ENCODE measurements at regions not wholly inside any gene's neighbourhood (a gene's known extent, or its start where the extent isn't known, plus 50 kb on each side); places are given as distances from the start of the nearest gene placed in this dataset.

- H3K27me3 ChIP-seq (replicated peaks in 2 of 5; ENCODE audit: control insufficient read depth in 4 of 5, insufficient read depth in 5 of 5, low read length in 4 of 5): no peaks in the 10 kb centered on the region
- H3K9me3 ChIP-seq (ENCODE audit: control extremely low read depth in 1 of 5, control insufficient read depth in 4 of 5, insufficient read depth in 2 of 5, low read depth in 1 of 5, low read length in 4 of 5): no peaks in the 10 kb centered on the region
- no peak for DNase-seq
- ChIA-PET POLR2A (no interaction called here), CTCF (interaction anchor here (1.6 kb wide), 1 partner anchor 8 kb away, joined by 3 read pairs; no protein-coding TSS in a partner anchor)
- no peak overlapping the region for H3K4me3 ChIP-seq (ENCODE audit: control insufficient read depth in 1 of 7, extremely low read depth in 1 of 7, insufficient read depth in 4 of 7, low read depth in 2 of 7, low read length in 6 of 7)
- no peak overlapping the region for H3K27ac ChIP-seq (ENCODE audit: insufficient read depth in 1 of 2, low read depth in 1 of 2, low read length in 2 of 2, poor library complexity in 1 of 2, severe bottlenecking in 2 of 2)
- WGBS (ENCODE audit: insufficient coverage): 100% methylated on average over 1 of the region's 3 CpGs
- H3K4me1 ChIP-seq (ENCODE audit: control extremely low read depth in 1 of 4, control insufficient read depth in 4 of 4, insufficient read depth in 4 of 4, low read length in 3 of 4): peaks cover 0 to 8% (median 1%) of the 10 kb centered on the region in 4 experiments
- H3K36me3 ChIP-seq (ENCODE audit: control insufficient read depth in 4 of 4, insufficient read depth in 4 of 4, low read length in 3 of 4): no peaks in the 10 kb centered on the region
Observed at GRCh38 chr7:77474756-77475155, 58.6 kb upstream of the GSAP start.

GRCh38 chr7:77473229-77474005 lies 57.3 kb upstream of the GSAP start:
- 91% methylated on average over 4 of the region's 8 CpGs for WGBS (ENCODE audit: insufficient coverage)

GRCh38 chr7:77469927-77470326 lies 53.8 kb upstream of the GSAP start:
- no peak overlapping the region for H3K27ac ChIP-seq (ENCODE audit: insufficient read depth in 1 of 2, low read depth in 1 of 2, low read length in 2 of 2, poor library complexity in 1 of 2, severe bottlenecking in 2 of 2)
- H3K4me1 ChIP-seq (ENCODE audit: control extremely low read depth in 1 of 4, control insufficient read depth in 4 of 4, insufficient read depth in 4 of 4, low read length in 3 of 4): peaks cover 0 to 13% (median under 1%) of the 10 kb centered on the region in 4 experiments
- CTCF ChIA-PET: no interaction called here
- H3K36me3 ChIP-seq (ENCODE audit: control insufficient read depth in 4 of 4, insufficient read depth in 4 of 4, low read length in 3 of 4): no peaks in the 10 kb centered on the region
- POLR2A ChIA-PET: no interaction called here
- no peak overlapping the region for H3K4me3 ChIP-seq (ENCODE audit: control insufficient read depth in 1 of 7, extremely low read depth in 1 of 7, insufficient read depth in 4 of 7, low read depth in 2 of 7, low read length in 6 of 7)
- WGBS (ENCODE audit: insufficient coverage): no CpG with 5 or more reads among the region's 1 CpG
- H3K9me3 ChIP-seq (ENCODE audit: control extremely low read depth in 1 of 5, control insufficient read depth in 4 of 5, insufficient read depth in 2 of 5, low read depth in 1 of 5, low read length in 4 of 5): peaks cover 0 to 6% (median 0%) of the 10 kb centered on the region in 5 experiments
- H3K27me3 ChIP-seq (replicated peaks in 2 of 5; ENCODE audit: control insufficient read depth in 4 of 5, insufficient read depth in 5 of 5, low read length in 4 of 5): no peaks in the 10 kb centered on the region
- no peak for DNase-seq

More at GRCh38 chr7:77473229-77474005, 57.3 kb upstream of the GSAP start:
- ChIA-PET POLR2A (no interaction called here), CTCF (no interaction called here)
- Histone ChIP-seq H3K27ac (ENCODE audit: insufficient read depth in 1 of 2, low read depth in 1 of 2, low read length in 2 of 2, poor library complexity in 1 of 2, severe bottlenecking in 2 of 2) (no peak overlapping the region), H3K4me1 (ENCODE audit: control extremely low read depth in 1 of 4, control insufficient read depth in 4 of 4, insufficient read depth in 4 of 4, low read length in 3 of 4) (peaks cover 0 to 8% (median 1%) of the 10 kb centered on the region in 4 experiments), H3K4me3 (ENCODE audit: control insufficient read depth in 1 of 7, extremely low read depth in 1 of 7, insufficient read depth in 4 of 7, low read depth in 2 of 7, low read length in 6 of 7) (no peak overlapping the region), H3K36me3 (ENCODE audit: control insufficient read depth in 4 of 4, insufficient read depth in 4 of 4, low read length in 3 of 4) (no peaks in the 10 kb centered on the region), H3K27me3 (replicated peaks in 2 of 5; ENCODE audit: control insufficient read depth in 4 of 5, insufficient read depth in 5 of 5, low read length in 4 of 5) (no peaks in the 10 kb centered on the region), H3K9me3 (ENCODE audit: control extremely low read depth in 1 of 5, control insufficient read depth in 4 of 5, insufficient read depth in 2 of 5, low read depth in 1 of 5, low read length in 4 of 5) (peaks cover 0 to 6% (median 0%) of the 10 kb centered on the region in 5 experiments)
- peak in 1 of 3 donors; percentile 11 for DNase-seq

- no peak for DNase-seq
- 87% methylated on average over 3 of the region's 3 CpGs for WGBS (ENCODE audit: insufficient coverage)
- POLR2A ChIA-PET: no interaction called here
- H3K27me3 ChIP-seq (replicated peaks in 2 of 5; ENCODE audit: control insufficient read depth in 4 of 5, insufficient read depth in 5 of 5, low read length in 4 of 5): no peaks in the 10 kb centered on the region
- peaks cover 0 to 6% (median 0%) of the 10 kb centered on the region in 5 experiments for H3K9me3 ChIP-seq (ENCODE audit: control extremely low read depth in 1 of 5, control insufficient read depth in 4 of 5, insufficient read depth in 2 of 5, low read depth in 1 of 5, low read length in 4 of 5)
- H3K36me3 ChIP-seq (ENCODE audit: control insufficient read depth in 4 of 4, insufficient read depth in 4 of 4, low read length in 3 of 4): no peaks in the 10 kb centered on the region
- H3K27ac ChIP-seq (ENCODE audit: insufficient read depth in 1 of 2, low read depth in 1 of 2, low read length in 2 of 2, poor library complexity in 1 of 2, severe bottlenecking in 2 of 2): no peak overlapping the region
- CTCF ChIA-PET: interaction anchor here (1.1 kb wide), 1 partner anchor 8 kb away, joined by 3 read pairs; no protein-coding TSS in a partner anchor
- H3K4me1 ChIP-seq (ENCODE audit: control extremely low read depth in 1 of 4, control insufficient read depth in 4 of 4, insufficient read depth in 4 of 4, low read length in 3 of 4): peaks cover 0 to 10% (median 0%) of the 10 kb centered on the region in 4 experiments
- H3K4me3 ChIP-seq (ENCODE audit: control insufficient read depth in 1 of 7, extremely low read depth in 1 of 7, insufficient read depth in 4 of 7, low read depth in 2 of 7, low read length in 6 of 7): no peak overlapping the region
Observed at GRCh38 chr7:77467408-77467807, 51.3 kb upstream of the GSAP start.

GRCh38 chr7:77466450-77466849 lies 50.3 kb upstream of the GSAP start:
- H3K9me3 ChIP-seq (ENCODE audit: control extremely low read depth in 1 of 5, control insufficient read depth in 4 of 5, insufficient read depth in 2 of 5, low read depth in 1 of 5, low read length in 4 of 5): peaks cover 0 to 6% (median 0%) of the 10 kb centered on the region in 5 experiments
- CTCF ChIA-PET: interaction anchor here (1.1 kb wide), 1 partner anchor 9 kb away, joined by 3 read pairs; no protein-coding TSS in a partner anchor
- H3K27me3 ChIP-seq (replicated peaks in 2 of 5; ENCODE audit: control insufficient read depth in 4 of 5, insufficient read depth in 5 of 5, low read length in 4 of 5): no peaks in the 10 kb centered on the region
- H3K4me3 ChIP-seq (ENCODE audit: control insufficient read depth in 1 of 7, extremely low read depth in 1 of 7, insufficient read depth in 4 of 7, low read depth in 2 of 7, low read length in 6 of 7): no peak overlapping the region
- POLR2A ChIA-PET: no interaction called here
- no peaks in the 10 kb centered on the region for H3K36me3 ChIP-seq (ENCODE audit: control insufficient read depth in 4 of 4, insufficient read depth in 4 of 4, low read length in 3 of 4)
- no peak for DNase-seq
- H3K4me1 ChIP-seq (ENCODE audit: control extremely low read depth in 1 of 4, control insufficient read depth in 4 of 4, insufficient read depth in 4 of 4, low read length in 3 of 4): peaks cover 0 to 10% (median 0%) of the 10 kb centered on the region in 4 experiments
- no peak overlapping the region for H3K27ac ChIP-seq (ENCODE audit: insufficient read depth in 1 of 2, low read depth in 1 of 2, low read length in 2 of 2, poor library complexity in 1 of 2, severe bottlenecking in 2 of 2)
- 60% methylated on average over 1 of the region's 1 CpG for WGBS (ENCODE audit: insufficient coverage)

All from common myeloid progenitor, CD34-positive (primary cell).